GM13976 (cell line): ENCODE measurements at regions not wholly inside any gene's neighbourhood (a gene's known extent, or its start where the extent isn't known, plus 50 kb on each side); places are given as distances from the start of the nearest gene placed in this dataset.
"Not testable (repeated sequence)": the region's sequence is repeated elsewhere in the genome, so short reads cannot be mapped to it uniquely, and the experiment has no call there.

ENCODE experiments used
- DNase-seq: peaks from one replicate; pipeline ENCODE4 v3.0.0; 2012; ENCODE audit warnings: low spot score
- in situ Hi-C: fragments of 300-500 bp; cut with MboI; formaldehyde crosslinking; loops from one replicate; pipeline ENCODE4 v1.12.0; 2022; ENCODE audit warnings: low sequenced_read_pairs, mixed read lengths, inconsistent platforms; ENCODE audit not compliant: unreplicated experiment
- TF ChIP-seq, protein P1 (sequence below): IDR thresholded peaks from 2 replicates; pipeline ENCODE4 v1.5.1; 2012; ENCODE audit warnings: borderline replicate concordance, mild to moderate bottlenecking; ENCODE audit not compliant: insufficient read depth; ENCODE audit errors: extremely low read depth, missing control alignments, control extremely low read depth

DNA sequence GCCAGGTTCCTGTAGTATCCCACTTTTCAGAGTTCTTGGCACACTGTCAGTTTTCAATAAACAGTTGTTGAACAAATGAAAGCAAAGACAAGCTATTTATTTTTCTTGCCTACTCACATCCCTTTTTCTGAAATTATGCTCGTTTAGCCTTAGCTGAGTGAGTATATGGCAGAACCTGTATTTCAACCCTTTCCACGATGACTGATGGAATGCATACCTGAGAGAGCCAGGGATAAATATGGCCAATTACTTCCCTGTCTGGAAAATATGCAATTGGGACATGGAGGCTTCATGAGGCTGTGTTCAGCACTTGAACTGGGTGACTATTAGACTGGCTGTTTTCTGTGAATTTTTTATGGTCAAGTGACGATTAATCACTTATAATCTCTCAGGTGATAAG lies 144.5 kb upstream of the POT1 start:
- TF ChIP-seq, protein P1, sequence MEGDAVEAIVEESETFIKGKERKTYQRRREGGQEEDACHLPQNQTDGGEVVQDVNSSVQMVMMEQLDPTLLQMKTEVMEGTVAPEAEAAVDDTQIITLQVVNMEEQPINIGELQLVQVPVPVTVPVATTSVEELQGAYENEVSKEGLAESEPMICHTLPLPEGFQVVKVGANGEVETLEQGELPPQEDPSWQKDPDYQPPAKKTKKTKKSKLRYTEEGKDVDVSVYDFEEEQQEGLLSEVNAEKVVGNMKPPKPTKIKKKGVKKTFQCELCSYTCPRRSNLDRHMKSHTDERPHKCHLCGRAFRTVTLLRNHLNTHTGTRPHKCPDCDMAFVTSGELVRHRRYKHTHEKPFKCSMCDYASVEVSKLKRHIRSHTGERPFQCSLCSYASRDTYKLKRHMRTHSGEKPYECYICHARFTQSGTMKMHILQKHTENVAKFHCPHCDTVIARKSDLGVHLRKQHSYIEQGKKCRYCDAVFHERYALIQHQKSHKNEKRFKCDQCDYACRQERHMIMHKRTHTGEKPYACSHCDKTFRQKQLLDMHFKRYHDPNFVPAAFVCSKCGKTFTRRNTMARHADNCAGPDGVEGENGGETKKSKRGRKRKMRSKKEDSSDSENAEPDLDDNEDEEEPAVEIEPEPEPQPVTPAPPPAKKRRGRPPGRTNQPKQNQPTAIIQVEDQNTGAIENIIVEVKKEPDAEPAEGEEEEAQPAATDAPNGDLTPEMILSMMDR: no peak
- in situ Hi-C loops: loop anchor here (25.0 kb wide), 1 partner anchor 588 kb away; no protein-coding TSS in a partner anchor
- no peak for DNase-seq

DNA sequence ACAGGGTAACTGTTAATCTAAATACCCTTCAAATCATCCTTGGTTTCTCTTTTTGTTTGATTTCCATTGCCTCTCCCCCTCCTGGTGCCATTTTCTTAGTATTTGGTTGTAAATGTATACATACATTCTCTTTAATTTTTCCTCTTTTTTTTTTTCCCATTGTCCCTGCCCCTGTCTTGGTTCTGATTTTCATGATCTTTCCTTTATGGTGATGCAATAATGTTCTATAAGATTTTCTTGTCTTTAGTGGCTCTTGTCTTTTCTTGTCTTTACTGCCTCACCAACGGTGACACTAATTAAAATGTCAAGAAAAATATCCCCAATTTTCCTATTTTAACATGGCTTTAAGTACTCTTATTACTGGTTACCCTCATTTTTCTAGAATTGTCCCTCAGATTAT lies 135.9 kb upstream of the POT1 start:
- TF ChIP-seq, protein P1: no peak
- DNase-seq: no peak
- in situ Hi-C loops: loop anchor here (25.0 kb wide), 1 partner anchor 597 kb away; no protein-coding TSS in a partner anchor

DNA sequence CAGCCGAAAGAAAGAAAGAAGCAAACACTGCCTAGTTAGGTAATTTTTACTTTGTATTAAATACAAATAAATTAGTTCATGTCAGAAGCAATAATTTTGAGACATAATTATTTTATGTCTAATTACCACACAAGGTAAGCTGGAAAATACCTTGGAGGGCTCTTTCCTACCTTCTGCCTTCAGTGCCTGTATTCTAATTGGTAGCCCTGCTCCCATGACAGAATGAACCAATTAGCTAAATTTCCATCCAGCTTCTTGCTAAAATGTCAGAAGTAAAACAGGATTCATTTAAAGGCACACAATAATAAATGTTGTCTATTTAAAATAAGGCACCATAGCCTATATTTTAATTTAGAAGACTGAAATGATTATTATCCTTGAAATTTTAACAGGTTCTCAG lies 135.4 kb upstream of the POT1 start:
- in situ Hi-C loops: loop anchor here (25.0 kb wide), 1 partner anchor 597 kb away; no protein-coding TSS in a partner anchor
- no peak for DNase-seq
- TF ChIP-seq, protein P1: no peak

DNA sequence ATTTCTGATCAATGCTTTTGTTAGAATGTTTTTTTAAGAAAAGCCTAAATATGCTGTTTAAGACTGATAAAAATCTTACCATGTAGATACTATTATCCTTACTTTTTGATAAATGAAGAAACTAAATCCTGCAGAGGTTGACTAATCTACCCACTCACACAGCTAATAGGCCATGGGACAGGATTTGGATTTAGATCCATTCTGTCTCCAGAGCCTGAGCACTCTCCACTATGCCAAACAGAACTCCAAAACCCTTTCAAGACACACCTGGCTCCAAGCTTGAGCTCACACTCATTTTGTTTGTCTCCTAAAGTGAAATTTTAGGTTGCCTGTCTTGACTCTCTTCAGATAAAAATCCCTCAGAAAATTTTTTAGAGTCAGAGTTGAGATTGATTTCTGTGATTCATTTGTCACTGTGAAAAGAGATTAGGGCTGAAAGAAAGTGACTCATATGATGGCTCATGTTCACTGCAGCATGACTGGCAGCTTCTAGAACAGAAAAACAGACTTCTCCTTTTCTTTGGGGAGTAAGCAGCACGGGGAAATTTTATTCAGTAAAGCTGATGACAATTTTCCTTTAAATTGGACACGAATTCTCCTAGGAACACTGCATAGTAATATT lies 132.3 kb upstream of the POT1 start:
- peak; percentile 22 for DNase-seq
- in situ Hi-C loops: loop anchor here (25.0 kb wide), 1 partner anchor 600 kb away; no protein-coding TSS in a partner anchor
- TF ChIP-seq, protein P1: no peak

- not testable (repeated sequence) for DNase-seq
- in situ Hi-C loops: loop anchor here (25.0 kb wide), 1 partner anchor 601 kb away; no protein-coding TSS in a partner anchor
These were observed 131.6 kb upstream of the POT1 start for GRCh38 chr7:125061083-125061745.

DNA sequence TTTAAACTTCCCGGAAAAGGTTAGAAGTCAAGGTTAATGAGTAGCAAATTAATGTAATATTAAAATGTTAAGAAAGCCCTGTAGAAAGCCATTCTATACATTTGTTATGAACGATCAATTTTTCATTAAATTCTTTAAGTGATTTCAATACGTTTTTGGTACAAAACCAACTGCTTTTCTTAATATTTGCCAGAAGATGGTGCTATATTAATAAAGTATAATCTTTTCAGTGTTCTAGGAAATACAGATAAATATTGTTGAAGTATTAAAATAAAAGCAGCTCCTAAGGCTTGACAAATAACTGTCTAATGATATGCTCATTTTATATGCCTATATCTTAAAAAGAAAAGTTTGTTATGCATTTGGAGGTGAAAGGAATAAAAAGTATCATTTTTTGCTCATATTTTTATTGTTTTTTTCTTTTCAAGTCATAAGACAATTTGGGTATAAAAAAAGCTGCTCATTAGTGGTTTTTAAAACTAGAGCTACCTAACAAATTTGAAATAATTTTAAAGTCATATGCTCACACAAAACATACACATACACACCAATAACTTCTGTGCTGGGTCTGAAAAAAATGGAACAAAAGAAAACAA lies 130.3 kb upstream of the POT1 start:
- in situ Hi-C loops: loop anchor here (25.0 kb wide), 1 partner anchor 602 kb away; no protein-coding TSS in a partner anchor
- TF ChIP-seq, protein P1: no peak
- DNase-seq: peak; percentile 8

DNA sequence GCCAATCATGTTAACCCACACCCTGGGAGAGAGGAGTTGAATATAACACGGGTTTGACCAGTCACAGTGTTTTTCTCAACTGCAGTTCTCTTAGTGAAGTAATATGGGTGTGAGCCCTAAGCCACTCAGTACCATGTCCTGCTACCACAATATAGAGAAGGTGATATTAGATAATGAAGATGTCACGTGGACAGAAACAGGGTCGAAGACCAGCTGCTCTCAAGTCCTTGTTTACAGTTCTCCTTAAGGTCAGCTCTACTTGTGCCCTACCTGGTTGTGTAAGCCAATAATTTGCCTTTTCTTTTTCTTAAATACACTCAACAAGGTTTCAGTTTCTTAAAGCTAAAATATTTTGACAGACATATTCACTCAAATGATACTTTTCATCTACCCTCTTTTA lies 128.3 kb upstream of the POT1 start:
- in situ Hi-C loops: loop anchor here (25.0 kb wide), 1 partner anchor 604 kb away; no protein-coding TSS in a partner anchor
- TF ChIP-seq, protein P1: no peak
- DNase-seq: no peak
